Breast epithelium (tissue), 4 donors: ENCODE measurements at regions not wholly inside any gene's neighbourhood (a gene's known extent, or its start where the extent isn't known, plus 50 kb on each side); places are given as distances from the start of the nearest gene placed in this dataset.

Experiments used
- DNase-seq, 2 donors: peaks; one replicate each; pipeline ENCODE4 v3.0.0-alpha.2; 2019; ENCODE audit warnings: low spot score in 2 of 2
- H3K27ac ChIP-seq, 2 donors: fragments of 200-600 bp; sonication (generic) in 1 of 2; one replicate each; pipeline ENCODE4 v1.5.1; 2016 to 2019; ENCODE audit warnings: mild to moderate bottlenecking in 1 of 2
- H3K27me3 ChIP-seq, 2 donors: fragments of 200-600 bp; sonication (generic) in 1 of 2; one replicate each; pipeline versions ENCODE4 v1.5.1 to v1.6.0; 2017 to 2019; ENCODE audit warnings: control low read depth in 1 of 2, mild to moderate bottlenecking in 1 of 2
- H3K36me3 ChIP-seq: fragments of 200-600 bp; one replicate; pipeline ENCODE4 v1.5.1; 2019
- H3K4me1 ChIP-seq, 2 donors: fragments of 200-600 bp; sonication (generic); one replicate each; pipeline ENCODE4 v1.5.1; 2016 to 2019; ENCODE audit warnings: control low read depth in 1 of 2
- H3K4me3 ChIP-seq, 3 donors: fragments of 200-600 bp; sonication (generic); 1 replicate in 2 of 3; 2 replicates in 1 of 3; pipeline ENCODE4 v1.5.1; 2016 to 2019; ENCODE audit warnings: mild to moderate bottlenecking in 3 of 3, moderate library complexity in 2 of 3
- H3K9me3 ChIP-seq, 2 donors: fragments of 200-600 bp; sonication (generic) in 1 of 2; one replicate each; pipeline ENCODE4 v1.5.1; 2016 to 2019; ENCODE audit warnings: control low read depth in 1 of 2
- POLR2A ChIP-seq: fragments of 450-650 bp; IDR thresholded peaks from one replicate; pipeline ENCODE4 v1.6.1; 2016; ENCODE audit warnings: antibody characterized with exemption, mild to moderate bottlenecking, moderate library complexity
- POLR2AphosphoS5 ChIP-seq, 3 donors: sonication (generic); formaldehyde crosslinking; IDR thresholded peaks; one replicate each; pipeline ENCODE4 v1.6.1; 2017; ENCODE audit warnings: antibody characterized with exemption in 3 of 3
- intact Hi-C: fragments of 100-400 bp; cut with DNase I; formaldehyde crosslinking; loops from one replicate; pipeline ENCODE4 v1.15.1; 2023; ENCODE audit warnings: low total_unique reads
- TF ChIP-seq, protein P1 (sequence below), 3 donors: fragments of 450-650 bp; IDR thresholded peaks; one replicate each; pipeline ENCODE4 v1.5.1; 2016 to 2017; ENCODE audit warnings: antibody characterized with exemption in 3 of 3, mild to moderate bottlenecking in 3 of 3, moderate library complexity in 3 of 3

DNA sequence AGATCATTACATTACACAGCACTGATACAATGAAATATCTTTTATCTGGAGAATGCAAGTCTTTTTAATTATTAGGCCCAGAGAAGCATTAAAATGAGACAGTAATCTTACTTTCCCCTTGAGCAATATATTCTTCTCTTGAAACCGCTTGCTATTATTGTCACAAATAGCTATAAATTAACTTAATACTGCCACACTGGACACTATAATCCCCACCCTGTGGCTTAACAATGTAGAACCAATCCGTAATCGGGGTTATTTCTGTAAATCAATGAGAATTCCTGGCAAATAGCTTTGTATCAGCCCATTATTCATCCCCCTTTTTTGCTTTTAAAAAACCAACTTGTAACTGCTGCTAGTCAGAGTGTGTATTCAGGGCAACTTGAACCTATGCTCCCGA is 366.2 kb upstream of the VWC2 start:
- intact Hi-C loops: no loop called here
- H3K36me3 ChIP-seq: no peaks in the 10 kb centered on the region
- H3K27me3 ChIP-seq: no peaks in the 10 kb centered on the region
- DNase-seq: no peak
- H3K27ac ChIP-seq: no peak overlapping the region
- H3K9me3 ChIP-seq: no peaks in the 10 kb centered on the region
- no peaks in the 10 kb centered on the region for H3K4me1 ChIP-seq
- TF ChIP-seq POLR2A (no peak), POLR2AphosphoS5 (IDR thresholded peaks at IDR 0.05) (no peak)
- TF ChIP-seq, protein P1, sequence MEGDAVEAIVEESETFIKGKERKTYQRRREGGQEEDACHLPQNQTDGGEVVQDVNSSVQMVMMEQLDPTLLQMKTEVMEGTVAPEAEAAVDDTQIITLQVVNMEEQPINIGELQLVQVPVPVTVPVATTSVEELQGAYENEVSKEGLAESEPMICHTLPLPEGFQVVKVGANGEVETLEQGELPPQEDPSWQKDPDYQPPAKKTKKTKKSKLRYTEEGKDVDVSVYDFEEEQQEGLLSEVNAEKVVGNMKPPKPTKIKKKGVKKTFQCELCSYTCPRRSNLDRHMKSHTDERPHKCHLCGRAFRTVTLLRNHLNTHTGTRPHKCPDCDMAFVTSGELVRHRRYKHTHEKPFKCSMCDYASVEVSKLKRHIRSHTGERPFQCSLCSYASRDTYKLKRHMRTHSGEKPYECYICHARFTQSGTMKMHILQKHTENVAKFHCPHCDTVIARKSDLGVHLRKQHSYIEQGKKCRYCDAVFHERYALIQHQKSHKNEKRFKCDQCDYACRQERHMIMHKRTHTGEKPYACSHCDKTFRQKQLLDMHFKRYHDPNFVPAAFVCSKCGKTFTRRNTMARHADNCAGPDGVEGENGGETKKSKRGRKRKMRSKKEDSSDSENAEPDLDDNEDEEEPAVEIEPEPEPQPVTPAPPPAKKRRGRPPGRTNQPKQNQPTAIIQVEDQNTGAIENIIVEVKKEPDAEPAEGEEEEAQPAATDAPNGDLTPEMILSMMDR (IDR thresholded peaks at IDR 0.05): no peak
- no peak overlapping the region for H3K4me3 ChIP-seq

DNA sequence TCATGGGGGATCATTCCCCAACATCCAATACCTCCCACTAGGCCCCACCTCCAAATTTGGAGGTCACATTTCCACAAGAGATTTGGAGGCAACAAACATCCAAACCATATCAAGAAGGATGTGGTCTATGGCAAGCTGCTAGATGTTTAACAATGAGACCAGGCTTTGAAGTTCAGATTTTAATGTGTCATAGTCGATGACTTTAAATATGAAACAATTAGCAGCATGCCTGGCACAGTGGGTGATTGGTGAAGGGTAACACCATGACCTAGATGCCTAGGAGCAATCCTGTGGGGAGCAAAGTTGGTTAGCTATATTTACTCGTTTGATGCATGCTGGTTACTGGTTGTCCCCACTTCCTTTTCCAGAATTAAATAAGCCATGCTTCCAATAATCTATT is 356.4 kb upstream of the VWC2 start:
- no peaks in the 10 kb centered on the region for H3K9me3 ChIP-seq
- TF ChIP-seq POLR2A (no peak), POLR2AphosphoS5 (IDR thresholded peaks at IDR 0.05) (no peak)
- TF ChIP-seq, protein P1 (IDR thresholded peaks at IDR 0.05): no peak
- H3K4me1 ChIP-seq: no peaks in the 10 kb centered on the region

DNA sequence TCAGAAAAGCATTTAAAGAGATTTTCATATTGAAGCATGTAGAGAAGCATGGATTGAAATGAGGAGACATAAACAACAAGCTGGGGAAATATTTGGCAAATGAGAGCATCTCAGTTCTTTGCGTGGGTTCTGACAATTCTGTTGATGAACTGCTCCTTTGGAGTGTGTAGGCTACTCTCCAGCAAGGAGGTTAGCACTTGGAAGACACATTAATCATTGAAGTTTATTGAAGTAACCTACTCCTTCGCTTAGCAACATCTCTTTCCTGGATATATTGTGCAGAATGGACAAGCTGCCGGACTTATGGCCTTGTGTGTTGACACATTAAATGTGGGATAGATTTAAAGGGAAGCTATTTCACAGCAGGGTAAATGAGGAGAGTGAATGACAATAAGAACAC is 354.5 kb upstream of the VWC2 start:
- intact Hi-C loops: no loop called here
- H3K27ac ChIP-seq: no peak overlapping the region

More for the DNA sequence above, 356.4 kb upstream of the VWC2 start:
- intact Hi-C loops: no loop called here
- no peak overlapping the region for H3K27ac ChIP-seq
- H3K4me3 ChIP-seq: no peak overlapping the region
- H3K27me3 ChIP-seq: peaks cover 0 to 8% of the 10 kb centered on the region in 2 donors
- DNase-seq: no peak
- H3K36me3 ChIP-seq: no peaks in the 10 kb centered on the region

DNA sequence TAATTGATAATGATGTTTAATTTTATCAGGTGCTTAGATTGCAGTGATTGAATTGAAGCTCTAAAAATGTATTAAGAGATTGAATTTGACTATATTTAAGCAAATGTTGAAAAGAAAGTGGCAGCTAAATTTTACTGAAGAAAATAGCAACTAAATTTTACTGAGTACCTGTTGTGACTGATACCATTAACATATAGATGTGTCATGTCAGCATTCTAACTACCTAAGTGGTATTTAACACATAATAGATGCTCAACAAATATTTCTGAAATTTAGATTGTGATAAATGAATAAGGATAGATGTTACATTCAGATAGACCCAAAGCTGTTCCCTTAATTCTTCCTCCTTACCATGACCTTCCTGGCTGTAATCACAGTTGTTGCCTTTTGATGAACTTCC is 350.9 kb upstream of the VWC2 start:
- no peaks in the 10 kb centered on the region for H3K36me3 ChIP-seq
- DNase-seq: no peak
- H3K4me3 ChIP-seq: no peak overlapping the region
- H3K9me3 ChIP-seq: no peaks in the 10 kb centered on the region
- H3K27me3 ChIP-seq: peaks cover 0 to 8% of the 10 kb centered on the region in 2 donors
- intact Hi-C loops: no loop called here
- H3K4me1 ChIP-seq: no peaks in the 10 kb centered on the region
- TF ChIP-seq POLR2A (no peak), POLR2AphosphoS5 (IDR thresholded peaks at IDR 0.05) (no peak)
- TF ChIP-seq, protein P1 (IDR thresholded peaks at IDR 0.05): no peak
- H3K27ac ChIP-seq: no peak overlapping the region

More for the DNA sequence above, 354.5 kb upstream of the VWC2 start:
- TF ChIP-seq, protein P1 (IDR thresholded peaks at IDR 0.05): no peak
- TF ChIP-seq POLR2AphosphoS5 (IDR thresholded peaks at IDR 0.05) (no peak), POLR2A (no peak)
- H3K36me3 ChIP-seq: no peaks in the 10 kb centered on the region
- no peaks in the 10 kb centered on the region for H3K4me1 ChIP-seq
- H3K27me3 ChIP-seq: peaks cover 0 to 8% of the 10 kb centered on the region in 2 donors
- H3K9me3 ChIP-seq: no peaks in the 10 kb centered on the region
- H3K4me3 ChIP-seq: no peak overlapping the region
- no peak for DNase-seq

DNA sequence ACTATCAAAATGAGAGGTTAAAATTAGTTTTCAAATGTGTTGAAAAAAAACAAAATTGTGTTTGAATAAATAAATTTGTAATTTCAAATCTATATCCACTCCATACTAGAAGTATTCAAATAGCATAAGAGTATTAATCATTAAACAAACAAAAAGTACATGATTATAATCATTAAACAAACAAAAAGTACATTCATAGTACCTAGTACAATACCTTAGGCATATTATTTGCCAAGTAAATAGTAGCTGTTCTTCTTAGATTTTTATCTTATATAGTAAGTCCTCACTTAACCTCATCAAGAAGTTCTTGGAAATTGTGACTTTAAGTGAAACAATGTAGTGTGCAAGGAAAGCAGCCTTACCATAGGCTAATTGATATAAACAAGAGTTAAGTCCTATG is 349.3 kb upstream of the VWC2 start:
- H3K9me3 ChIP-seq: no peaks in the 10 kb centered on the region
- peaks cover 0 to 8% of the 10 kb centered on the region in 2 donors for H3K27me3 ChIP-seq
- no peak overlapping the region for H3K27ac ChIP-seq
- DNase-seq: no peak
- intact Hi-C loops: no loop called here
- H3K4me1 ChIP-seq: no peaks in the 10 kb centered on the region
- TF ChIP-seq, protein P1 (IDR thresholded peaks at IDR 0.05): no peak
- no peak for TF ChIP-seq POLR2AphosphoS5 (IDR thresholded peaks at IDR 0.05)
- TF ChIP-seq POLR2A: no peak
- H3K36me3 ChIP-seq: no peaks in the 10 kb centered on the region
- H3K4me3 ChIP-seq: no peak overlapping the region
